Transverse colon (tissue), 4 donors: ENCODE measurements at regions not wholly inside any gene's neighbourhood (a gene's known extent, or its start where the extent isn't known, plus 50 kb on each side); places are given as distances from the start of the nearest gene placed in this dataset.

Experiments used
- DNase-seq: peaks from one replicate; pipeline ENCODE4 v3.0.0-alpha.2; 2019
- H3K27ac ChIP-seq, 4 donors: fragments of 200-600 bp; sonication (generic); 2 replicates each; pipeline ENCODE4 v1.5.1; 2016 to 2018; ENCODE audit warnings: inconsistent platforms in 4 of 4
- H3K27me3 ChIP-seq: fragments of 200-600 bp; sonication (generic); 2 replicates; pipeline ENCODE4 v1.5.1; 2017; ENCODE audit warnings: inconsistent platforms
- H3K36me3 ChIP-seq, 4 donors: fragments of 200-600 bp; sonication (generic); 2 replicates each; pipeline ENCODE4 v1.5.1; 2017 to 2019; ENCODE audit warnings: inconsistent platforms in 4 of 4
- H3K4me1 ChIP-seq, 4 donors: fragments of 200-600 bp; sonication (generic); 2 replicates each; pipeline ENCODE4 v1.5.1; 2017 to 2020; ENCODE audit warnings: inconsistent platforms in 4 of 4
- H3K4me3 ChIP-seq, 4 donors: fragments of 200-600 bp; sonication (generic); 1 replicate in 1 of 4; 2 replicates in 3 of 4; pipeline versions ENCODE4 v1.5.1 to v1.6.1; 2017 to 2019; ENCODE audit warnings: inconsistent platforms in 4 of 4
- H3K9me3 ChIP-seq, 2 donors: fragments of 200-600 bp; sonication (generic); 2 replicates each; pipeline ENCODE4 v1.5.1; 2017 to 2019; ENCODE audit warnings: inconsistent platforms in 2 of 2
- EP300 ChIP-seq: sonication (generic); formaldehyde crosslinking; IDR thresholded peaks from one replicate; pipeline ENCODE4 v1.6.1; 2017; ENCODE audit warnings: antibody characterized with exemption, low read depth
- POLR2A ChIP-seq: fragments of 450-650 bp; IDR thresholded peaks from one replicate; pipeline ENCODE4 v1.6.1; 2016; ENCODE audit warnings: antibody characterized with exemption, mild to moderate bottlenecking, moderate library complexity
- POLR2AphosphoS5 ChIP-seq, 3 donors: sonication (generic); formaldehyde crosslinking; IDR thresholded peaks; one replicate each; pipeline ENCODE4 v1.6.1; 2016; ENCODE audit warnings: antibody characterized with exemption in 3 of 3
- WGBS, 2 donors: methylation state at CpG; one replicate each; pipeline ENCODE4 v1.1.5; 2018; ENCODE audit warnings: low coverage in 1 of 2; 5-methylcytosine and 5-hydroxymethylcytosine counted together
- in situ Hi-C, 4 donors: fragments of 200-750 bp; cut with MboI; loops; one replicate each; pipeline versions ENCODE4 v1.15.0 to v1.15.1; 2017; ENCODE audit warnings: low sequenced_read_pairs in 3 of 4, low pct_ligation_motif_present in 1 of 4, low pct_unique_long_range_greater_than_20kb in 1 of 4
- intact Hi-C: fragments of 100-400 bp; cut with DNase I; formaldehyde crosslinking; loops from one replicate; pipeline ENCODE4 v1.15.1; 2023; ENCODE audit warnings: low total_unique reads
- TF ChIP-seq, protein P1 (sequence below), 5 experiments: fragments of 200-600 bp in 3 of 5; fragments of 450-650 bp in 2 of 5; sonication (generic) in 3 of 5; IDR thresholded peaks; 1 replicate in 2 of 5; 2 replicates in 3 of 5; pipeline ENCODE4 v1.5.1; 2016 to 2017; ENCODE audit warnings: antibody characterized with exemption in 5 of 5, inconsistent platforms in 3 of 5, mild to moderate bottlenecking in 2 of 5, moderate library complexity in 1 of 5

DNA sequence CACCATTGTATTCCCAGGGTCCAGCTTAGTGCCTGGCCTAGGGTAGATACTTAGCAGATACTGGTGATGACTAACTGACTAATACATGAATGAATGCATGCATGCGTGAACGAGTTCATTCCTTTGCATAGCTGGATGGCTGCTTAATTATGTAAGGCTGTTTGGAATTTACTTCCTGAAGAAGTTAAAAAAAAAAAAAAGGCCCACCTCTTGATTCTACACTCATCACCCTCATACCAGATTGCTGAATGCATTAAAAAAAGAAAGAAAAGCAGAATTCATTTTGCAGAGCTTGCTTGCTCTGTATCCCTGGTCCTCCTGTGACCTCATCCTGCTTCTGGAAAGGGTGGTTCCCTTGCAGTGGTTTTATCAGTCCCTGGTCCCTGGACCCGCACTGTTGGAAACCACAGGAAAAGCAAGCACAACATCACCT, 277.6 kb upstream of the CFAP20DC start:
- whole genome bisulfite sequencing, 2 donors = 91 to 100% methylated on average over 3 of the region's 3 CpGs

DNA sequence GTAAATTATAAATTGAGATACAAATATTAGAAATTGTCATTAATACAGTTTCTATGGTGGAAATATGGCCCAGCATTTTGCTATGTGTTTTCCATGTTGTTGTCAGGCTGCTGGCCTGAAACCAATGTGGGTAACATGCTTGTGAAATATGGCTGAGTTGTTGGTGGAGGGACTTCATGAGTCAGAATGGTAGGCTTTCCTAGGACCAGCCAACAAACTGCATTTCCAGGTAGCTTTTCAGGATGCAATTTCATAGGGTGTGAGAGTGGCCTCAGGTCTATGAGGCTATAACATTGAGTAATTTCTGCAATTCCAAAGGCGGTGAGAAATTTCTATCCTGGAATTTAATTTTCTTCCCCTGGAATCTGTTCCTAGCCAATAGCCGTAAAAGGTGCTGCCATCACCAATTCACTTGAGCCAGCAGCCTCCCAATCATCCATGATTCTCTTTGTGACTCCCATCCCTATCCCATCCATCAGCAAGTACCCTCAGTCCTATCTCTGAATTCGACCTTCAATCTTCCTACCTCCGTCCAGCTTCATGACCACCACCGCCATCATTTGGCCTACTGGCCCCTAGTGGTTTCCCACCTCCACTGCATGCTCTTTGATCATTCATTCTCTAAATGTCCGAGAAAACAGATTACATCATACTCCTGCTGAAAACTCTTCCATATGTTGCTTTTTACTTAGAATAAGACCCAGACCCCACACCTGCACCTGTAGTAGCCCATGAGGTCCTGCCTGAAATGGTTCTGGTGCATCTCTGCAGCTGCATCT, 276.6 kb upstream of the CFAP20DC start:
- Histone ChIP-seq H3K27ac (no peak overlapping the region), H3K4me3 (no peak overlapping the region), H3K4me1 (no peaks in the 10 kb centered on the region), H3K36me3 (no peaks in the 10 kb centered on the region), H3K9me3 (no peaks in the 10 kb centered on the region), H3K27me3 (no peaks in the 10 kb centered on the region)
- intact Hi-C loops = no loop called here
- 83 to 93% methylated on average over 1 to 6 of the region's 6 CpGs for WGBS, 2 donors
- in situ Hi-C loops = no loop called here
- TF ChIP-seq, protein P1, sequence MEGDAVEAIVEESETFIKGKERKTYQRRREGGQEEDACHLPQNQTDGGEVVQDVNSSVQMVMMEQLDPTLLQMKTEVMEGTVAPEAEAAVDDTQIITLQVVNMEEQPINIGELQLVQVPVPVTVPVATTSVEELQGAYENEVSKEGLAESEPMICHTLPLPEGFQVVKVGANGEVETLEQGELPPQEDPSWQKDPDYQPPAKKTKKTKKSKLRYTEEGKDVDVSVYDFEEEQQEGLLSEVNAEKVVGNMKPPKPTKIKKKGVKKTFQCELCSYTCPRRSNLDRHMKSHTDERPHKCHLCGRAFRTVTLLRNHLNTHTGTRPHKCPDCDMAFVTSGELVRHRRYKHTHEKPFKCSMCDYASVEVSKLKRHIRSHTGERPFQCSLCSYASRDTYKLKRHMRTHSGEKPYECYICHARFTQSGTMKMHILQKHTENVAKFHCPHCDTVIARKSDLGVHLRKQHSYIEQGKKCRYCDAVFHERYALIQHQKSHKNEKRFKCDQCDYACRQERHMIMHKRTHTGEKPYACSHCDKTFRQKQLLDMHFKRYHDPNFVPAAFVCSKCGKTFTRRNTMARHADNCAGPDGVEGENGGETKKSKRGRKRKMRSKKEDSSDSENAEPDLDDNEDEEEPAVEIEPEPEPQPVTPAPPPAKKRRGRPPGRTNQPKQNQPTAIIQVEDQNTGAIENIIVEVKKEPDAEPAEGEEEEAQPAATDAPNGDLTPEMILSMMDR (IDR thresholded peaks at IDR 0.05) = no peak
- TF ChIP-seq POLR2AphosphoS5 (IDR thresholded peaks at IDR 0.05) = no peak
- TF ChIP-seq EP300 = no peak
- no peak for TF ChIP-seq POLR2A
- no peak for DNase-seq

More for the DNA sequence above, 277.6 kb upstream of the CFAP20DC start:
- no peaks in the 10 kb centered on the region for H3K36me3 ChIP-seq
- H3K4me3 ChIP-seq = no peak overlapping the region
- no peak for TF ChIP-seq POLR2A
- TF ChIP-seq POLR2AphosphoS5 (IDR thresholded peaks at IDR 0.05) = no peak
- no peak for TF ChIP-seq EP300
- TF ChIP-seq, protein P1 (IDR thresholded peaks at IDR 0.05) = no peak
- H3K27ac ChIP-seq = no peak overlapping the region
- in situ Hi-C loops (no loop called here), intact Hi-C loops (no loop called here)
- DNase-seq = no peak
- H3K9me3 ChIP-seq = no peaks in the 10 kb centered on the region
- no peaks in the 10 kb centered on the region for H3K27me3 ChIP-seq
- H3K4me1 ChIP-seq = no peaks in the 10 kb centered on the region

- in situ Hi-C loops = no loop called here
- no peaks in the 10 kb centered on the region for H3K9me3 ChIP-seq
- DNase-seq = no peak
- TF ChIP-seq EP300 = no peak
- TF ChIP-seq POLR2A = no peak
- no peak for TF ChIP-seq POLR2AphosphoS5 (IDR thresholded peaks at IDR 0.05)
- TF ChIP-seq, protein P1 (IDR thresholded peaks at IDR 0.05) = no peak
- no peaks in the 10 kb centered on the region for H3K36me3 ChIP-seq
- intact Hi-C loops = no loop called here
- no peaks in the 10 kb centered on the region for H3K4me1 ChIP-seq
- no peaks in the 10 kb centered on the region for H3K27me3 ChIP-seq
- H3K27ac ChIP-seq = no peak overlapping the region
- 88 to 96% methylated on average over 4 to 5 of the region's 5 CpGs for WGBS, 2 donors
- H3K4me3 ChIP-seq = no peak overlapping the region
These were observed 272.2 kb upstream of the CFAP20DC start for GRCh38 chr3:59321881-59322540.

- Histone ChIP-seq H3K27me3 (no peaks in the 10 kb centered on the region), H3K9me3 (no peaks in the 10 kb centered on the region), H3K4me3 (no peak overlapping the region), H3K4me1 (no peaks in the 10 kb centered on the region), H3K27ac (no peak overlapping the region), H3K36me3 (no peaks in the 10 kb centered on the region)
- TF ChIP-seq, protein P1 (IDR thresholded peaks at IDR 0.05) = no peak
- TF ChIP-seq POLR2A (no peak), EP300 (no peak), POLR2AphosphoS5 (IDR thresholded peaks at IDR 0.05) (no peak)
- DNase-seq = no peak
- intact Hi-C loops = no loop called here
- in situ Hi-C loops = no loop called here
- 87 to 100% methylated on average over 2 to 4 of the region's 4 CpGs for WGBS, 2 donors
These were observed 270.3 kb upstream of the CFAP20DC start for GRCh38 chr3:59320080-59320479.
